Renal pelvis (tissue), 1 donor: ENCODE measurements at regions not wholly inside any gene's neighbourhood (a gene's known extent, or its start where the extent isn't known, plus 50 kb on each side); places are given as distances from the start of the nearest gene placed in this dataset.
"Not testable (repeated sequence)": the region's sequence is repeated elsewhere in the genome, so short reads cannot be mapped to it uniquely, and the experiment has no call there.

Experiments
- DNase-seq: peaks from one replicate; pipeline ENCODE4 v3.0.0-alpha.2; 2013

DNA sequence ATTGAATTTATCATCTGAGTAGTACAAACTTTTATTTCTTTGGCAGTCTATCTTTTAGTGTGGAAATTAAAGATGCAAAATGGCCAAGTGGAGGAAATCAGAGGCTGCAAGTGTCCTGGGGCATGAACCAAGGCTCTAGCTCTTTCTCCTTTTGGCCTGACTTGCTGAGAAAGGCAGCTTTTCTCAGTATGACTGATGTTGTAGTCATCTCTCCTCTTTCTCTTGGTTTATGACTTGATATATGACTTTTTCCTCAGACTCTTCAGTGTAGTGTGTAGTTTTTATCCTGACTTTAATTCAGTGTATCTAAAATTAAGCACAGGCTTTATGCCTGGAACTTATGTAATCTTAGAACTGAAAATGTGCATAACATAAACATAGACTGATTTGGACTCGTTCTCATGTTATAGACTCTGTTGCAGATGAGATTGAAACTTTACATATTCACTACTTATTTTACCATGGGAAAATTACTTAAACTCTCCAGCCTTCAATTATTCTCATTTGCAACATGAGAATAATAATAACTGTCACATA lies 65.7 kb downstream of the SLITRK5 start:
- DNase-seq: no peak

DNA sequence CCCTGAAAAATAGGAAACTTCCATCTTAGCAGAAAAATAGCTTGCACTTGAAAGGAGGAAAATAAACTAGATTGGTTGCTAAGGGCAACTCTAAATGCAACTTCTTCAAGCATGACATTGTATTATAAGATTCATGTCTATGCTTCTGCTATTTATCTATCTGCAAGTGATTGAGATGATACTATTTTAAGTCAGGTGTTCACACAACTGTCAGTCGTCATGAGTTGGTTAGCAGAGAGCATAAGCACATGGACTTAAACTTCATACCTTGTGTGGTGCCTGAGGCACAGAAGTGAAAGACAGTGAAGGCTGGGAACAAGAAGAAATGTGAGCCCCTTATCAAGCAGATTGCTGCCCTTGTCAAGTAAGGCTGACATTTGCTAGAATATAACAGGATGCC lies 82.9 kb downstream of the SLITRK5 start:
- no peak for DNase-seq

DNA sequence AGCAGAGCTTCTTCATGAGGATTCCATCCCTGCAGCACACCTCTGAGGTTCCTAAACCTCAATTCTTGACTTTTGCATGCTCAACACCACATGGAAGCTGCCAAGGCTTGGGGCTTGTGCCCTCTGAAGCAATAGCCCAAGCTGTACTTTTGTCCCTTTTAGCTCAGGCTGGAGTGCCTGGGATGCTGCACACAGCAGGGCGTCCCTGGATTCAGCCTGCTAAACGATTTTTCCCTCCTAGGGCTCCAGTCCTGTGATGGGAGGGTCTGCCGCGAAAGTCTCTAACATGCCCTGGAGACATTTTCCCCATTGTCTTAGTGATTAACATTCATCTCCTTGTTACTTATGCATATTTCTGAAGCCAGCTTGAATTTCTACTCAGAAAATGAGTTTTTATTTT lies 98.3 kb downstream of the SLITRK5 start:
- DNase-seq: no peak

DNA sequence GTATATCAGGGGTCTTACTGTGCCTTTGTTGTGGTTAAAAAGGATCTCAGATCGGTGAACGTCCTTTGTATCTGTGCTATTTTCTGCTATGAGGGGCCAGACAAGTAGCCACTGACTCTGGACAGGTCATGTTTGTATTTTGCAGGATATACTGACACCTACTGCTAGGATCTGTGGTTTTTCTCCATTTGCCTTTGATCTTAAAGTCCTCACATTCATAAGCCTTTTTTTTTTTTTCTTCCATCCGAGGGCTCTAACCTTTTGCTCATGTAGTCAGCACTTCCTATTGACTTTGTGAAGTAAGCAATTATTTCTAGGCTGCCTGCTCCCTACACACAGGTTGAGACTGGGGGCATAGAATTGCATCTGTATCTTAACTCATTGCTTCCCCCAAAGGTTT lies 106.2 kb downstream of the SLITRK5 start:
- no peak for DNase-seq

DNA sequence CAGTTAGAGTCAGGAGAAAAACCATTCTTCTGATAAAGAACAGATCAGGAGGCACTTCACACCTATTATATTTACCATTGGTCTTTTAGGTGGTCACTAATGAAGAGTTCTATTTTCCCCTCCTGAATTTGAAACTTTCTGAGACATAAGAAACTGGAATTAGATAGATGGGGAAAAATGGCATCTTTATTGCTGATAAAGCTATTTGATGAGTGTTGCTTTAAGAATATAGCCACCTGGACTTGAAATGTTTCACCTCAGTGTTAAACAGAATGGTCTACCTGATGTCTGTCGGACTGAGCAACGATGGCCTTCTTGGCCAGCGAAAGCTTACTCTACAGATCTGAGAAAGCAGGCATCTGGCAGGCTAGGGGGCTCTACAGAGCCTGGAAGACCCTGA lies 107.0 kb downstream of the SLITRK5 start:
- DNase-seq: no peak

DNA sequence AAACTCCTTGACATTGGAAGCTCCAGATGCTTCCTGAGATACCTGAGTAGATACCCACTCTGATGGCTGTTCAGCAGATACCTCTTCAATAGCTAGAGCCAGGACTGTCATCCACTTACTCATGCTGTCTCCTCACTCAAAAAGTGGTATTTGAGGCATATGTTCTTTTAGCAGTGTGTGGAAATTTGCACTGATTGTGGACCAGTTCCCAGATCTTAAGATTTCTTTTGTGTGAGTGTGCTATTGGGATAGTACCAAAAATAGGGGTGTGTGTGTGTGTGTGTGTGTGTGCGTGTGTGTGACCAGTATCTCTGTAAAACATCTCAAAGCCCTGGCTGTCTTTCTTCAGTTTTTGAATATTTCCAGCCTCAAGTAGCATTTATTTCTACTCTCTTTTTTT lies 108.3 kb downstream of the SLITRK5 start:
- no peak for DNase-seq

DNA sequence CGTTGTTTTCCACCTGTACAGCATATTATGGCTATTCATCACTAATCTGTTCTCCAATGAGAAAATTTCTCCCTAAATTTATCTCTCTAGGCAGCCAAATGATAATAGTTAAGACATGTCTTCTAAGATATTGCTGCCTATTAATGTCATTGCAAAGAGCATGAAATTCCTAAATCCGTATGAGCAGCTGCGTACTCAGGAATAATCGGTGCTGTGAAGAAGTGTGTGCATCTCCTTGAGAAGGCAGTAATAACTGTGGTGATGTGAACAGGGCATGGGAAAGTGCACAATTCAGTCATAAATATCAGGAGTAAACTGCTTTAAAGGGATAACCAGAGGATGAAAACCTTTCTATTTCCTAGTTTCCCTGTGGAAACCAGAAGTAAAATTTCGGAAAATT lies 112.2 kb downstream of the SLITRK5 start:
- DNase-seq: no peak

DNA sequence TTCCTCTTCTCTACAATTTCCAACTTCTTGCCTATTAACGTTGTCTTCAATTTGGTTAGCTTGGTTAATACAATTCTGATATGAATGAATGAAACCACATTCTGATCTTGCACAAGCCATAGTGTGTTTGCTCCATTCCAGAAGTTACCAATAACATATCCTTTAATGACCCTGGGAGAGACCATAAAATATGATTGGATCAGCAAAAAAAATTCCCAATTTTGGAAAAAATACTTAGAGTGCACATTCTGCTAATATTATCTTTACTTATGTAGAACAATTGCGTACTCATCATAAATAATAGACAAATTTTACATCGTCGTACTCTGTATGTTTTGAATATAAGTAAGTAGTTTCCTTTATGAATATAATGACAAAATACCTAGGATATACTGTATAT lies 117.2 kb downstream of the SLITRK5 start:
- DNase-seq: no peak

DNA sequence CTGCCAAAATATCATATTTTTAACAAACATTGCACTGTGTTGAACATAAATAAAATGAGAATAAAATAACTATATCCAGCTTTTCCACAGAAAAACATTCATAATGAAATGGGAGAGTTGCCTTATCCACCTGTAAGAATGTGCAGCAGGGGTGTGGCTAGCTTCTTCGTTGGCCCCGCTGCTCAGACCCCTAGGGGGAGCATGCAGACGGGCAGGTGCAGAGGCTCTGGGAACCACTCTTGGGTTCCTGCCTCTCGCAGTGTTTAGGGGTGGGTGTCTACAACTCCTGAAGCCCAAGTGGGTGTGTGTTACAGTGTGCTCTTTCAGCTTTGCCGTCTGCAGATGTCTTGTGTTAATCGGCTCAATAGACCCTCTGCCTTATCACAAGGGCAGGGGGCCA lies 121.7 kb downstream of the SLITRK5 start:
- no peak for DNase-seq

DNA sequence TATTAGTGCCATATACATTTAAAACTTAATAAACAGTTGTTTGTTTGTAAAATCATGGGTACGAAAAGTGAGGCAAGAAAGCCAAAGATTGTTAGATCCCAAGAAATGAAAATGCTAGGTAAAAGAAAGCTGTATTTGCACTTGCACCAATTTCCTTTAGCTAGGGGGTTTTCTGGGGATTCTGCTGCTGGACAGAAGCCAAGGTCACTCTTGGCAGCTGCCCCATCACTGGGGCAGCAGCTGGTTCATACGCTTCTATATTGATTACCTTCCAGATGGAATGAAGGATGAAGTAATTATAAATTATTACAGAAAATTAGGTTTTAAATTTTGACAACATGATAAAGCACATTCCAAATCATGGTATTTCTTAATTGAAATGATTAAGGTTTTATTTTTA lies 127.4 kb downstream of the SLITRK5 start:
- no peak for DNase-seq

DNA sequence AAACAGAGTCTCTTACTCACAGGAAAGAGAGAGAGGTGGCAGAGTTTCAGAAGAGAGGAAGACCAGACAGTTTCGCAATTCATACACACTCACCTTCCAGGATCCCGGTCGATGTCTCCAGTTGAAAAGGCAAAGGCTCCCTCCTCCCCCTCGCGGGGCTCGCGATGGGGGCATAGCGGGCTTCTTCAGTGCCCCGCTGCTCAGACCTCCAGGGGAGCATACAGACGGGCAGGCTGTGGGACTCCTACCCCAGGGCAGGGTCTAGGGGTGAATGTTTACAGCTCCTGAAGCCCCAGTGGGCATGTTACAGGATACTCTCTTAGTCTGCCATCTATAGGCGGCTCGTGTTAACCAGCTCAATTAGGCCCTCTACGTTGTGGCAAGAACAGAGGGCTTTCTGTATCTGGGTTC lies 139.2 kb downstream of the SLITRK5 start:
- DNase-seq: no peak

DNA sequence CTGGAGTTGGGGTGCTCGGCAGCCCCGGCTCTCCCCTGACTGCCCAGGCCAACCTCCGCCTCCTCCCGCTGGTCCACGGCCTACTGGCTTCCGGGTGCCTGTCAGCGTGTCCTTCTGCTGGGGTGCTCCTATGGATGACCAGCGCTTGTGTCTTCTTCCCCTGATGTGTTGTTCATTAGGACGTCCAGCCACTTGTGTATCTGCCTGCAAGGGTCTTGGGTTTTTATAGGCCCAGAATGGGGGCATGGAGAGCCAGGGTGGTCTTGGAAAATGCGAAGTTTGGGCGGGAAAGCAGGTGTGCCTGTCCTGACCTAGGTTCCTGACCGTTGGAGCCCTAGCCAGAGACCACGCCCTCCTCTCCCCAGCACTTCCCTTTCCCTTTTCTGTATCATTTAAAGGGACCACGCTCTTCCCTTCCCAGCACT lies 139.8 kb downstream of the SLITRK5 start:
- no peak for DNase-seq

DNA sequence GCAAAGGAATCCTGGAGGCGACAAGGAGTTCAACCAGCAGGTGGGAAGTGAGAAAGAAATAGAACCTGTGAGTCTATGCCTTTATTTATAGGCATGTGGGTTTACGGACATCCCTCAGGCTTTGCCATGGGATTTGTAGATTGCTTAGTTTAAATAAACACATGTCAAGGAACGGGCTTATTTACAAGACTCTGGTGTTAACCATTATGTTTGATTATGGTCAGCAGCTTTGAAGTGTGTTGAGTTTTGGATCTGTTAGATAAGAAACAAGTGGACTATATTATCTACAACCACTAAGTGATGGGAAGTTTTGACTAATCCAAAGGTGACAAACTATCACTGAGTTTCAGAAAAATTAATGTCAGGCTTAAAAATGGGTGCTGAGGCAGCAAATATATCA lies 143.2 kb downstream of the SLITRK5 start:
- DNase-seq: no peak

DNA sequence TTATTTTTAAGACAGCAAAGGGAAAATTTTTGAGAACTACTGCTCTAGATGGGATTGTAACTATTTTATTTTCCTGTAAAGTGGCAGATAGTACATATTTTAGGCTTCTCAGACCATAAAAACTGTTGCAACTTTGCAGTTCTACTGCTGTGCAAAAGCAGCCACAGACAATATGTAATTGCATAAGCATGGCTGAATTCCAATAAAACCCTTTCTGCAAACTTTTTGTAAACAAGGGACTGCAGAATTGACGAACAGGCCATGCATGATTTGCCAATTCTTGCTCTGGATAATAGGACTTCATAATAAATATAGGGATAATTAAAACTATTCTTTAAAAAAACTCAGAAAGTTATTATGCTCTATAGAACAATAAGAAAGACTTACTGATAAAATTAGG lies 149.1 kb downstream of the SLITRK5 start:
- no peak for DNase-seq

DNA sequence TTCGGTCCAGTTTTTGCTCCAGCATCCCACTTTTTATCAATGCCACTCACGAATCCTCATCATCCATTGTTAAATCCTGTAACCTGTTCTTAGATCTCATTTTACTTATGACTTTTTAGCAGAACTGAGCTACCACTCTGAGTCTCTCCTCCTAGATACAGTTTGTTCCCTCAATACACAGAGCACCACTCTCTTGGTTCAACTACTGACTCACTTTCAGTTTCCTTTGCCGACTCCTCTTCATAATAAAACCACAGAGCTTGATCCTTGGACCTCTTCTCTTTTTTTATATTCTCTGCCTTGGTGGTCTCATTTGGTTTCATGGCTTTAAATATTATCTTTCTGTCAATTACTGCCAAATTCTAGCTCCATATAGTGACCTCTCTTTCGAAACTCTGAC lies 150.3 kb downstream of the SLITRK5 start:
- DNase-seq: no peak

DNA sequence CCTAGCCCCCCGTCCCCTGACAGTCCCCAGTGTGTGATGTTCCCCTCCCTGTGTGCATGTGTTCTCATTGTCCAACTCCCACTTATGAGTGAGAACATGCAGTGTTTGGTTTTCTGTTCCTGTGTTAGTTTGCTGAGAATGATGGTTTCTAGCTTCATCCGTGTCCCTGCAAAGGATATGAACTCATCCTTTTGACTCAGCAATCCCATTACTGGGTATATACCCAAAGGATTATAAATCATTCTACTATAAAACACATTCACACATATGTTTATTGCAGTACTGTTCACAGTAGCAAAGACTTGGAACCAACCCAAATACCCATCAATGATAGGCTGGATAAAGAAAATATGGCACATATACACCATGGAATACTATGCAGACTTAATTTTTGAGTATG lies 155.1 kb downstream of the SLITRK5 start:
- DNase-seq: not testable (repeated sequence)

DNA sequence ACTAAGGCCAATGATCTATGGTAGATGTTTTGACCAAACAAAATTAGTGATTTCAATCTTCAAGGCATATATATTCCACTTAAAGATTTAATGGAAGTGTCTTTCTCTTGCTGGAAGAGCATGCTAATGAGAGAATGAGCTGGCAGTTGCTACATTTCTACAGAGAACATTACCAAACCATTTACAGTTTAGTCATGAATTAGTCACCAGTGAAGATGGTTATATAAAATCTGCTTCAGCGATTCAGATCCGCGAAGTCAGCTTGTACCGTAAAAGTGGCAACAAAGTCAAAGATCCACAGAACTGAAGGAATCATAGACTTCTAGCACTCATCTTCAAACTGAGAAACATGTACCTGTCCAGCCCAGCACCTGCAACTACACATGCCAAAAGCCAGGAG lies 156.3 kb downstream of the SLITRK5 start:
- DNase-seq: no peak

DNA sequence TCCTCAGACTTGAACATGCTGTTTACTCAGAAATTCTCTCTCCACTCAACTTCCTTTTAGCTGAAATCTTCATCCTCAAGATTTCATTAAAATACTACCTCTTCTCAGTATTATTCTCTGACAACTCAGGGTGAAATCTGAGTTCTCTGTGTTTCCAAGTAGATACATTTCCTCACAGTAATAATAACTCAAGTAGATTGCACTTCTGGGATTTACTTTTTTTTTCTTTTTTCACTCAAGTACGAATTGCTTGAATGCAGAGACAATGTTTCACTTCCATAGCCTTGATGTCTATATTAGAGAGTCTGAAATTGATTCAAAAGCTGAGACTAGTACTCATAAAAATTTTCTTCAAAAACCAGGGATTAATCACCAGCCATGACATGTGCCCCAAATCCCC lies 166.4 kb downstream of the SLITRK5 start:
- DNase-seq: no peak

DNA sequence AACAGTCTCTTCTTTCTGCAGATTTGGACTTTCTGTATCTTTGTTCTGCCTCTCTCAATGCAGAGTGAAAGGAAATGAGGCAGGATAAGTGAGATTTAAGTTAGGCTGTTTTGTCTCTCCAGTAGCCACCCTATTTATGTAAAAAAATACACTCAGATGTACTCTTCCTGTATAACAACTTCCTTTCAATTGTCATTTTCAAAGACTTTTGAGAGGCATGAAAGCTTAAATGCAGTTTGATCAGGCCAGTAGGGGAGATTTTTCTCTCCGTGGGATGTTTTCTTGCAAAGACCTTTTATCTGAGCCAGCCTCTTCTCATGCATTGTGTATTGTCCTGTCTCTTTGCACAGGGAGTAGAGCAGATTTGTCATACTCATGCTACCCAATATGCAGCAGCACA lies 166.8 kb downstream of the SLITRK5 start:
- no peak for DNase-seq

DNA sequence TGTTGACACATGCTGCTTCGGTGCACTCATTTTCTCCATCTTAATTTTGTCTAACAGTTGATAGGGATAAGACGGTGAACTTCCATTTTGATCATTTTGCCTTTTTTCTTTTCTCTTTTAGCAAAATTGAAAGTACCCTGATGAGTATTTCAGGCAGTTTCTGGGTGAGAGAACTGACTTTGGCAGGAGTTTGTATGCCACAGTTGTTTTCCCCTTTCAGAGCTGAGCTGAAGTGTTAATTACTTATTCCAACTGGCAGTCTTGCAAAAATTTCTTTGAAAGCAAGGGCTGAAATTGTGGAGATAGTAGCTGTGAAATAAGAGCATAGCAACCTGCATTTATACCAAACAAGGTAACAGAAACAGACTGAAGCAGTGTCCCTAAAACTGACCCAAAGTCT lies 180.2 kb downstream of the SLITRK5 start:
- DNase-seq: no peak

DNA sequence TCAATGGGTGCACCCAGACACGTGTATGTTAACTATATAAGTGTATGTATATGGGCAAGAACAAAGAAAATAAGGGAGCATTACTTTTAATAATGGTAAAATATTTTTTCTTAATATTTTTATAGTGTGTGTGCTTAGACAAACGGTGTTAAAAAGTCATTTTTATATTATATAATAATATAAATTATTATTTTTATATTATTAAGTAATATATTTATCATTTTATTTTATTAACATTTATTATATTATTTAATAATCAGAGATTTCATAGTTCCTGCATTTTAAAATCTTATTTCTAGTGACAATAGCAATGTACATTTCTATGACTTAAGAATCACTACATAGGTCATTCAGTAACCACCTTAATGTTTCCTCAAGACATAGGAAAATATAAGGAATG lies 184.4 kb downstream of the SLITRK5 start:
- DNase-seq: no peak

DNA sequence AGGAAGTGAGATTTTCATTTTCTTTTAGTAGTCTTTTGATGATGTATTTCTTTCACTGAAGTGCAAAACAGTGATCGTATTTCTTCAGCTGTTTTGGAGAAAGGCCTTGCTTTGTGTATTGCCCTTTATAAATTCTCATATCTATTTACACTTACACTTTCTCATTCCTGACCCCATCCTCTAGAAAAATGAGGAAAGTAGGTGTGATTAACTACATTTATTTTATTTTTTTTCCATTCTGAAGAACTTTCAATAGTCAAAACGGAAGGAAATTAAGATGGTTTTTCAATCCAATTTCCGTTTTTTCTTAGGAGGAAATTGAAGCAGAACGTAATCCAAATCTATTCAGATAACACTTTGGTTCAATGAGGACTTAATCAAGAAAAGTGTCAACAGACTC lies 188.1 kb downstream of the SLITRK5 start:
- DNase-seq: no peak

DNA sequence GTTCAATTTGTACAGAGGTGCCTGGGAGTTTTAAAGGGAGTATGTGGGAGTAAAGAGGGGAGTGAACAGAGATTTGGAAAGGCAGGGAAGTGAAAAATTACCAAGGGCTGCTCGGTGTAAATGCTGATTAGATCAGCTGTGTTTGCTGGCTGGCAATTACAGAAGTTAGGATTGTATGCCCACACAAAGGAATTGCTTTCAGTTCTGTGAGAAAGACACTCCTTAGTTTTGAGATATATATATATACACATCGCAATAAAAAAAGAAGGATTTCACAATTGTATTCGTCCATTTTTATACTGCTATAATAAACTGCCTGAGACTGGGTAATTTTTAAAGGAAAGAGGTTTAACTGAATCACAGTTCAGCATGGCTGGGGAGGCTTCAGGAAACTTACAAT lies 196.3 kb downstream of the SLITRK5 start:
- DNase-seq: no peak

DNA sequence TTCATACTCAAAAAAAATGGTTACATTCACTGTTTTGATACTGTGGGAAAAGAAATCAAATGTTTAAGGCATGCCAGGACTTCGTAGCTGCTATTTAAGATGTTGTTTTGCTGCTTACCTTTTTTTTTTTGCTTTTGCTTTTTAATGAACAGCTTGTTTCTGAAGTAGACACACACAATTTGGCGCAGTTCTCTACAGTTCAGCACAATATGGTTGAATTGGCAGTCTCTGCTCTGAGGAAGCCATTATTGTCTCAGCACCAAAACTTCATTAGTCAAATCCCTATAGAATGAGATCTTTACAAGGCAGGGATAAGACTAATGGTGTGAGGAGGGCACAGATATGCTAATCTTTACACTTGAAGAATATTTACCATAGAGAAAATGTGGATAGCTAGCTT lies 197.6 kb downstream of the SLITRK5 start:
- DNase-seq: no peak

DNA sequence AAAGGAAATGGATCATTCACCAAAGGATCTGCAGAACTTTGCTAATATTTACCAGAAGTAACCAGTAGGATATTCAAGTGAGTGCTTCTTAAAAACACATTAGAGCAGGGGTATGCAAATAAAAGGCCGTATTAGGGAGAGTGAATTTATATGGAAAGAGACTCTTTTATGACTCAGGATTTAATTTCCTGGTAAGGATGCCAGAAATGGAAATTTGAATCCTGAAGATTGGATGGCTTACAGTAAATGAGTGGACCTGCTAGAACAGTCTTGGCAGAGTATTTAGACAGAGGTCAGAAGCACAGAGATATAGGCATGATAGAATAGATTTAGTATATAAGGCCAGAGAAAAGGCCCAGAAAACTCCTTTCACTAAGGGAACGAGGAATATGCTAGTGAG lies 201.6 kb downstream of the SLITRK5 start:
- DNase-seq: no peak
